GM19467 (cell line): ENCODE measurements at regions not wholly inside any gene's neighbourhood (a gene's known extent, or its start where the extent isn't known, plus 50 kb on each side); places are given as distances from the start of the nearest gene placed in this dataset.

Source experiments
- ATAC-seq: cut with Tn5 transposase; IDR thresholded peaks from one replicate; pipeline ENCODE4 v1.9.1; 2021; ENCODE audit warnings: mild to moderate bottlenecking, moderate library complexity; ENCODE audit not compliant: unreplicated experiment

GRCh38 chr18:54716586-54716985, 111.7 kb upstream of the RAB27B start:
- ATAC-seq = no peak

DNA sequence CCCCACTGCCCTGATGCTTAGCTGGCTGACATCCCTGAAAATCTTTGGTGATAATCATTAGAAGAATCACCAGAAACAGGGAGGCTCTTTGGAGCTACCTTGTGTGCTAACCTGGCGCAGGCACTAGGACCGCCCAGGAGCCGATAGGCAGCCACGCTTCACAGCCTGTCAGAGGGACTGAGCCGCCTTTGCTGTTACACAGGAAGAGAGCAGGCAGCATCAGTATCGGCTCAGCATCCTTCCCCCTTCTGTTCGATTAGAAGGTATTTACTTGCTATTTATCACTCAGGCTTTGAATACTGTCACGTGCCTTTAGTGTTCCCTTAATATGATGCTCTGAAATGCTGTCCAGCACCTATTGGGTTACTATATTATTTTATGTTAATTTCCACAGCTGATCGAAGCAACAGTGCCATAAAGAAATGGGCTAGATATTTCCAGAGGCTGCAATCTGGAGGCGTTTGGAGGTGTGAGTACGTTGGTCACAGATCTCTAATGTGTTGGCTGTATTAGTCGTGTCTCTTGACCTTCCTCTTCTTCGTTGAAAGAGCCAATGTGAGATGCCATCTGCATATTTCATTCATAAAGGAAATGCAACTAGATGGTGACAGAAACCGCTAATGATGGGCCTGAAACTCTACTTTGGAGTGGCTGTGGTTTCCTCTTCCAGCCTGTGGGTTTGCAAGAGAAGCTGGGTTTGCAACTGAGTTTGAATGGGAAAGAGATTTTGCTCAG, 110.4 kb upstream of the RAB27B start:
- peak; percentile 79 for ATAC-seq

DNA sequence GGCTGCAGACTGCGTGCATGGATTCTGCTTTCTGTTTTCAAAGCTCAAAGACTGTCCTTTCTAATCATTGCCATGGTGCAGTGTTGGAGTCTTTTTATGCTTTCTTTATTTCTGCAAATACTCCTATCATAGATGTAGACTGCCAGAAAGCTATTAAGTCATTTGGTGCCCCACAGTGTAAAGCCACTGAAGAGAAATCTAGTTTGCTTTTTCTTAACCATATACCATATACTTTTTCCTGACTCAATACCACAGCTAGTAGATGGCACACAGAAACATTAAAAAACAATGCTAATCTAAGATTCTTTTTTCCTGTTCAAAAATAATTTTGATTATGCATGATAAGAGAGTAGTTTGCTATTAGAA, 109.9 kb upstream of the RAB27B start:
- ATAC-seq = no peak

- no peak for ATAC-seq
Observed at GRCh38 chr18:54720620-54721019, 107.7 kb upstream of the RAB27B start.

DNA sequence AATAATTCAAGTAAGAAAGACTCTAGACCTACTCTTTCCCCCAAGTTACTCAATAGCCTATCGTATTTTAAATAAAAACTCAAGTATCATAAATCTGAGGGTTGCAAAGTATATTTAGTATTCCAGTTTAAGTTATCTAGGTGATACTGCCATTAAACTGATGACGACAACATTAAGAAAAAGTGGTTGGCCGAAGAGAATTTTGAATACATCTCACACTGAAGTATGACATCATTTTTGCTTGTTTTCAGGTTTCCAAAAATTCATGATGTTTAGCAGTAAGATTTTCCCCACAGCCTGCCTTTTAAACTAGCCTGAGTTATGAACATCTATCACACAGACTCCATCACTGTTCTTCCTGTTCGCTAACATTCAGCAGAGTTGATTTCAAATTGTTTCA, 102.1 kb upstream of the RAB27B start:
- ATAC-seq = no peak

DNA sequence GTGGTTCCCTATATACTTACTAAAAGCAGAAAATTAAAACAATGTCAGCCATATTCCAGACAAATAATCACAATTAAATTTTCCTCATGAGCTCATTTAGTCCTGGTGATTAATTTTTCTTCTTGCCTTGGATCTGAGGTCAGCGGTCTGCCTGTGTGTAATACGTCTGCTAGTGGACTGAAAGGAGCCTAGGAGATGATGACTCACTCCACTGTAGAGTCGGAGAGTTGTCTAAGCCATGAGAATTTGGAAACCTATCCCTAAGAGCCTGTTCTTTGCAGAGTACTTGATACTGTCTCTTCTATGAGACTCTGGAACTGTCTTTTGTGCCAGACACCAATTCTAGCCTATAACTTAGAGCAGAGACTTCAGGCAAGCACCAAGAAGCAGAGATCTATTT, 94.2 kb upstream of the RAB27B start:
- ATAC-seq = no peak

GRCh38 chr18:54736981-54737380, 91.3 kb upstream of the RAB27B start:
- ATAC-seq = no peak

GRCh38 chr18:54737986-54738385, 90.3 kb upstream of the RAB27B start:
- no peak for ATAC-seq

DNA sequence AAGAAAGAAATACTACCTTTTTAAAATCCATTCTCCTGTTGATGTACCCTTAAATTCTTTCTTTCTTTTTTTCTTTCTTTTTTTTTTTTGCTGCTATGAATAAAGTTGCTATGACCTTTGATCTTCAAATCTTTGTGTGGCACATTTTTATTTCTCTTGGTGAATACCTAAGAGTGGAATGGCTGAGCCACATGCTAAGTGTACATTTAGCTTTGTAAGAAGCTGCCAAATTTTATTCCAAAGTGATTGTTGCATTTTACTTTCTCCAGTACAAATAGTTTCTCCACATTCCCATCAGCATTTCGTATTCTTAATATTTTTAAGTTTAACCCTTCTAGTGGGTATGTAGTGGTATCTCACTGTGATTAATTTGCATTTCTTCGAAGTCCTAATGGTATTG, 88.8 kb upstream of the RAB27B start:
- no peak for ATAC-seq

- no peak for ATAC-seq
Observed at GRCh38 chr18:54740136-54740846, 88.0 kb upstream of the RAB27B start.

DNA sequence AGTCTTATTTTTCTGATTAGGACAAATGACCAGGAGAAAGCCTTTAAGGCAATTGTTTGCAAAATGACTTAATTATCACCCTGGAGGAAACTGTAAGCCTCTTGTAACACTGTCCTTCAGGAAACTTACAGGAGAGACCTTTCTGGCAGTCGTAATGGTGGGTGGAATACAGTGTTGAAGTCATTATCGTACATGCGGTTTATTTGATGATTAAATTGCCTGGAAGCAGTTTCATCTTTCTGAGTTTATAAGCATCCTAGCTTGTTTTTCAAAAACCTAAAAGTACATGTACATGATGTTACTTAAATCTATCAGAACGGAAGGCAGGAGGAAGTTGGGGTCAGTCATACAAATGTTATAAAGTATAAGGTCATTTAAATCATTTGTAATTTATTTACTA, 86.2 kb upstream of the RAB27B start:
- no peak for ATAC-seq

- no peak for ATAC-seq
Observed at GRCh38 chr18:54742659-54743604, 85.3 kb upstream of the RAB27B start.

DNA sequence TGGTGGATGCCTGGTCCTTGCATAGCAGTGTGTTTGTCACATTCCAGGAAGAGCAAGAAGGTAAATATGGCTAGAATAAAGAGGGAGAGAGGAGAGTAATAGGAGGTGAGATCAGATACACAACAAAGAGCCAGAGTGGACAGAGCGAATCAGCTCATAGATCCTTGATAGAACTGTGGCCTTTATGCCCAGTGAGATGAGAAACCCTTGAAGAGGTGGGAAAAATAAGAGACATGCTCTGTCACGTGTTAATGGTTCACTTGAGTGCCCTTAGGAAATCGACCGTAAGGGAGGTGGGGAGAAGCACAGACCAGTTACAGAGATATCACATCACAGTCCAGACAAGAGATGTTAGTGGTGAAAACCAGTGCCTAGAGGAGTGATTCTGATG, 84.7 kb upstream of the RAB27B start:
- no peak for ATAC-seq

DNA sequence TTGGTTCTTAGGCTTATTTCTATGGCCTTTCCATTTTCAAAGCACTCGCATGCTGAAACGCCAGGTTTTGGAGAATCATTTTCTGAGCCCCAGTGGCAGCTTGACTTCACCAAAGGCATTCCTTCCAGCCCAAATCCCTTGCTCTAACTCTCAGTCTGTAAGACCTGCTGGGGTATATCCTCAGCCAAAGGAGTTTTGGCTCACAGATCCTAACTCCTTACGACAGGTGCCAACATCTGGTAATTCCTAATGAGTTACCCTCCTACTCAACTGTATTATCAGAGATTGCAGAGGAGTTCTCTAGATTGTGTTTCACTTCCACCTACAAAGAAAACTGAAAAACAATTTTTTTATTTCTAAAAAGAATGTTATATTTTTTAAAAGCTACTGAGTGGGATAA, 79.0 kb upstream of the RAB27B start:
- ATAC-seq = no peak

DNA sequence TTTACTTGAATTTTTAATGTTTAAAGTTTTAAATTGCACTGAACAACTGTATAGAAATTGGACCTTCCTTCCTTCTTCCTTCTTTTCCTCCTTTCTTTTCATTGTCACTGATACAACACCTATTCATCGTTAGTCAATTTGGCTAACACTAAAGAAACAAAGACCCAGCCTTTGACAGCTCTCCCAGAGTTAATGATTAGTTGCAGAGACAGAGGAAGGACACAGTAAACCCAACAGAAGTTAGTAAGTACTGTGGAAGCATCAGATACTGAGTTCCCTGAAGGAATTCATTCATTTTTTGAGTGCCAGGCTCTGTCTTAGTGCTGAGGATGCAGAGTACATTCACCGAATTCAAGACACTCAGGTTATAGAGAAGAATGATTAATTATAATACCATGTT, 77.9 kb upstream of the RAB27B start:
- ATAC-seq = no peak

DNA sequence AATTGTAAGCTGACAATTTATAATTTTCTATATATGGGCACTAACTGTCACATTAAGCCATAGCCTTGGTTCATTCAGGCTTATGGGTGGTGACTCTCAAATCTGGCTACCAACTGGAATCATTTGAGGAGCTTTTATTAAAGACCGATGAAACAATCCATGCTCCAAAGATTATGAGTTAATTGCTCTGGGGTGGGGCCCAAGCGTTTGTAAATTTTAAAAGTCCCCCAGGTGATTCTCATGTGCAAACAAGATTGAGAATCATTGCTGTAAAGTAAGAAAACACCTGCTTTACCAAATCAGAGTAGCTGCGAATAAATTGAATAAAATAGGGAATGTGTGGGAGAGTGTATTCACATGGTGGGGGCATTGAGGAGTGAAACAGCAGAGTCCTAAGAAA, 76.1 kb upstream of the RAB27B start:
- no peak for ATAC-seq

DNA sequence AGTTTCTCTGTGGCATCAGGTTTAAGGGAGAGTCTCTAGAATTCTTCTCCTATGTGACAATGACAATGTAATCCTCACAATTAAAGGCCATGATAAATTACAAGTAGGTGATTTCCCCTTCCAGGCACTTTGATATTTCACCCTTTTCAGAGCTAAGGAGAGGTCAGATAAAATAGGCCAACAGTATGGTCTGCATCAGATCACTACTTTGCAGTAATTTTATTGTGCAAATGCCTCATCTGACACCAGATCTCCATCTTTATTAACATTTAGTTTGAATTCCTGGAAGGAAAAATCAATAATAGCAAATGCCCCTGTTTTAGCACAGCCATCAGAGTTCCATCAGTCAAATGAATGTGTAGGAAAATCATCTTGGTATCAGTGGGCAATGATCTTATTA, 72.8 kb upstream of the RAB27B start:
- no peak for ATAC-seq

DNA sequence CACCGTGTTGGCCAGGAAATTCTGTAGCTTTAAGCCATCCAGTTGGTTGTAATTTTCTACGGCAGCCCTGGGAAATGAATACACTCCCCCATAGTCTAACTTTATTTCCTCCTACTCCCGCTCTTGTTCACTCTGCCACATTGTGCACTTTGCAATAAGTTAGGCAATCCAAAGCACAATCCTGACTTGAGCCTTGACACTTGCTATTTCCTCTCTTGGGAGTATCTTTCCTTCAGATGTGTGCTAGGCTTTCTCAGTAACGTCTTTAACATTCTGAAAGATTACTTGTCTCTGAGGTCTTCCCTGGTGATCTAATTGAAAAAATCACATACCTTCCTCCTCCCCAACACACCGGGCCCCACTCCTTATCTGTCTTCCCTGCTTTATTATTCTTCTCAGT, 65.9 kb upstream of the RAB27B start:
- no peak for ATAC-seq

DNA sequence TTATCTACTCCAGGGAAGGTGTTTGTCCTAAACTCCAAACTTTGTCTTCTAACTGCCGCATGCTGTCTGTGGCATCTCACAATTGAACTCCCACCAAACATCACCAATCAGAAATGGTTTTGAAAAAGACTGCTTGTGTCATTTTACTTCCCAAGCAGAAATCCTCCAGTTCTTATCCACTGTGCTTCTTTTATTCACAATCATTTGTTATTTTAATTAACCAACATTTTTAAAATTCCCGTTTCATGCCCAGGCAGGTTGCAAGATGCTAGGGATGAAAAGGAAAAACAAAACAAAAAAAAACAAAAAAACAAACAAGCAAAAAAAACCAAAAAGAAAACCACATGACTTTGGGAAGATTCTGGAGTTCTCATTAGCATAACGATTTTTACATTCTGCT, 63.5 kb upstream of the RAB27B start:
- ATAC-seq = no peak

- ATAC-seq = no peak
Observed at GRCh38 chr18:54765636-54766375, 62.5 kb upstream of the RAB27B start.

DNA sequence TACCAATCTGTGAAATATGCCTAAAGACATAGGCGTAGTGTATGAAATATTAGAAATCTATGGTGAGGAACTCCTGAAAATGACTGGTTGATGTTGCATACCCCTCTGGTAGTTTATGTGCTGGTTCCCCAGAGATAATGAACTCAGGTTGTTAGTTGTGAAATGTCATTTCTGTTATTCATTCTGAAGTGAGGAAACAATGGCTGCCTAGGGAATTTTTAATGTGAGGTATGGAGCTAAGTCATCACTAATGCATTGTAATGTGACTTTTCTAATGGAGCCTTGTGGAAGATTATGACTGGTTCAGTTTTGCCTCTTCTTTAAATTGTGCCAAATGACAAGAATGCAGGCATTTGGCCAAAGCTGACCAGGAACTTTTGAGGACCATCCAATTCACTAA, 61.6 kb upstream of the RAB27B start:
- no peak for ATAC-seq
